Testis (tissue), 2 donors: ENCODE measurements at regions not wholly inside any gene's neighbourhood (a gene's known extent, or its start where the extent isn't known, plus 50 kb on each side); places are given as distances from the start of the nearest gene placed in this dataset.

Experiments used
- POLR2A ChIP-seq: fragments of 450-650 bp; IDR thresholded peaks from one replicate; pipeline ENCODE4 v1.6.1; 2017; ENCODE audit warnings: antibody characterized with exemption, mild to moderate bottlenecking, moderate library complexity
- TF ChIP-seq, protein P1 (sequence below), 3 experiments: fragments of 450-650 bp in 2 of 3; fragments of 200-600 bp in 1 of 3; sonication (generic) in 1 of 3; IDR thresholded peaks; one replicate each; pipeline ENCODE4 v1.5.1; 2016 to 2019; ENCODE audit warnings: antibody characterized with exemption in 3 of 3, mild to moderate bottlenecking in 2 of 3, moderate library complexity in 1 of 3

DNA sequence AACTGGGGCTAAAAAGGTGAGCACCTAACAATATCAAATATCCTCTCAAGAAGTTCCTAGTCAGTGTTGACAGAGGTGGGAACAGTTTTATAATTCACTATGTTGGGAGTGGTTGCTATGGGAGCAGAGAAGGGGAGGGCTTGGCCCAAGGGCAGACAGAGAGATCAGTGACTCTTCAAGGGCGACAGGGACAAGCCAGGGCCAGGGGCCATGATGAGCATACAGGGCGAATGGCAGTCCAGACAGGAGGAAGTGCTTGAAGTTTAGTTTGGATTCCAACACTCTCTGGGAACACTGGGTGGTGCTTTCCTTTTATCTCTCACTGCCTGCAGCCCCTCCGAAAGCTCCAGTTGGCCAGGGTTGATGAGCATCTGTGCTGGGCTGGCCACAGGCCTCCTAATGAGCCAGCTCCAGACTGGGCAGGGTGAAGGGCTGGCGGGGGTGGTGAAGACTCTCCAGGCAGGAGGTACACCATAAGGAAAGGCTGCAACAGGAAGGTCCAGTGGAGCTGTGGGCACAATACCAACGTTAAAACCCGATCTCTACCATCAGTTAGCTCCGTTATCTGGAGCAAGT lies 111.3 kb downstream of the TMEM174 start:
- TF ChIP-seq, protein P1, sequence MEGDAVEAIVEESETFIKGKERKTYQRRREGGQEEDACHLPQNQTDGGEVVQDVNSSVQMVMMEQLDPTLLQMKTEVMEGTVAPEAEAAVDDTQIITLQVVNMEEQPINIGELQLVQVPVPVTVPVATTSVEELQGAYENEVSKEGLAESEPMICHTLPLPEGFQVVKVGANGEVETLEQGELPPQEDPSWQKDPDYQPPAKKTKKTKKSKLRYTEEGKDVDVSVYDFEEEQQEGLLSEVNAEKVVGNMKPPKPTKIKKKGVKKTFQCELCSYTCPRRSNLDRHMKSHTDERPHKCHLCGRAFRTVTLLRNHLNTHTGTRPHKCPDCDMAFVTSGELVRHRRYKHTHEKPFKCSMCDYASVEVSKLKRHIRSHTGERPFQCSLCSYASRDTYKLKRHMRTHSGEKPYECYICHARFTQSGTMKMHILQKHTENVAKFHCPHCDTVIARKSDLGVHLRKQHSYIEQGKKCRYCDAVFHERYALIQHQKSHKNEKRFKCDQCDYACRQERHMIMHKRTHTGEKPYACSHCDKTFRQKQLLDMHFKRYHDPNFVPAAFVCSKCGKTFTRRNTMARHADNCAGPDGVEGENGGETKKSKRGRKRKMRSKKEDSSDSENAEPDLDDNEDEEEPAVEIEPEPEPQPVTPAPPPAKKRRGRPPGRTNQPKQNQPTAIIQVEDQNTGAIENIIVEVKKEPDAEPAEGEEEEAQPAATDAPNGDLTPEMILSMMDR (IDR thresholded peaks at IDR 0.05), result no peak
- no peak for TF ChIP-seq POLR2A
